H1 (cell line): ENCODE measurements at regions not wholly inside any gene's neighbourhood (a gene's known extent, or its start where the extent isn't known, plus 50 kb on each side); places are given as distances from the start of the nearest gene placed in this dataset.

Experiments used
- CTCF ChIA-PET: fragments of 300-600 bp; sonication (Branson Sonifier 250); formaldehyde crosslinking; loops from one replicate; lab custom pipeline; 2021; ENCODE audit not compliant: partially characterized antibody; lab: Charles Lee
- POLR2A ChIA-PET: fragments of 300-600 bp; sonication (Branson Sonifier 250); formaldehyde crosslinking; loops from one replicate; lab custom pipeline; 2021; ENCODE audit warnings: inconsistent platforms; ENCODE audit not compliant: partially characterized antibody; lab: Charles Lee
- DNase-seq, 2 experiments: peaks; one replicate each; pipeline versions ENCODE4 v3.0.0 to v3.0.0-alpha.2; 2010 to 2022; ENCODE audit warnings: low spot score in 2 of 2, low read depth in 1 of 2, mixed read lengths in 1 of 2
- FAIRE-seq: peaks from 2 replicates; lab custom pipeline; 2011; peaks lifted over from hg19 to GRCh38; lab: Jason Lieb, UNC
- H2AFZ ChIP-seq: 2 replicates; pipeline ENCODE4 v1.8.1; 2012; ENCODE audit warnings: low read length, inconsistent platforms
- H2AK5ac ChIP-seq: 2 replicates; pipeline ENCODE4 v1.6.1; 2013; ENCODE audit warnings: low read depth, low read length
- H2BK120ac ChIP-seq: replicated peaks from 2 replicates; pipeline ENCODE3; 2013; ENCODE audit warnings: low read depth, low read length, inconsistent platforms
- H2BK12ac ChIP-seq: 2 replicates; pipeline ENCODE4 v1.6.1; 2013; ENCODE audit warnings: low read depth, low read length
- H2BK15ac ChIP-seq: 2 replicates; pipeline ENCODE4 v1.6.1; 2013; ENCODE audit warnings: low read length
- H2BK20ac ChIP-seq: 2 replicates; pipeline ENCODE4 v1.6.1; 2013; ENCODE audit warnings: low read length
- H2BK5ac ChIP-seq: 2 replicates; pipeline ENCODE4 v1.6.1; 2013; ENCODE audit warnings: low read depth, low read length
- H3K14ac ChIP-seq: 2 replicates; pipeline ENCODE4 v1.6.1; 2013; ENCODE audit warnings: inconsistent platforms; ENCODE audit not compliant: insufficient read length
- H3K18ac ChIP-seq: 2 replicates; pipeline ENCODE4 v1.6.1; 2013; ENCODE audit warnings: low read length; ENCODE audit errors: extremely low read depth
- H3K23ac ChIP-seq: 2 replicates; pipeline ENCODE4 v1.6.1; 2013; ENCODE audit warnings: inconsistent platforms; ENCODE audit not compliant: insufficient read length
- H3K23me2 ChIP-seq: 2 replicates; pipeline ENCODE4 v1.6.1; 2013; ENCODE audit warnings: low read depth, low read length
- H3K27ac ChIP-seq: 2 replicates; pipeline ENCODE4 v1.6.1; 2011; ENCODE audit warnings: low read depth, low read length, inconsistent platforms
- H3K27me3 ChIP-seq, 4 experiments: replicated peaks in 1 of 4; 1 replicate in 1 of 4; 2 replicates in 3 of 4; pipeline versions ENCODE4 v1.6.1 to v1.8.1; 2011 to 2013; ENCODE audit warnings: low read length in 3 of 4, mild to moderate bottlenecking in 3 of 4, inconsistent platforms in 2 of 4, mixed read lengths in 2 of 4, moderate library complexity in 1 of 4; ENCODE audit not compliant: control insufficient read depth in 3 of 4, insufficient read depth in 3 of 4; ENCODE audit errors: extremely low read depth in 1 of 4
- H3K36me3 ChIP-seq, 4 experiments: 2 replicates each; pipeline versions ENCODE4 v1.6.1 to v1.8.1; 2011 to 2013; ENCODE audit warnings: mild to moderate bottlenecking in 4 of 4, low read length in 3 of 4, moderate library complexity in 2 of 4, control low read depth in 1 of 4, inconsistent platforms in 1 of 4; ENCODE audit not compliant: insufficient read depth in 4 of 4, control insufficient read depth in 2 of 4
- H3K4ac ChIP-seq: replicated peaks from 2 replicates; pipeline ENCODE3; 2013; ENCODE audit warnings: low read length, low read depth, mixed read lengths, inconsistent platforms; ENCODE audit not compliant: insufficient read length
- H3K4me1 ChIP-seq, 4 experiments: replicated peaks in 1 of 4; 1 replicate in 1 of 4; 2 replicates in 3 of 4; pipeline versions ENCODE4 v1.6.1 to v1.8.1; 2011 to 2013; ENCODE audit warnings: low read length in 3 of 4, inconsistent platforms in 2 of 4, mixed read lengths in 1 of 4; ENCODE audit not compliant: insufficient read depth in 4 of 4, control insufficient read depth in 3 of 4
- H3K4me2 ChIP-seq, 2 experiments: 2 replicates each; pipeline versions ENCODE4 v1.6.1 to v1.8.1; 2011 to 2013; ENCODE audit warnings: low read depth in 2 of 2, low read length in 2 of 2, control low read depth in 1 of 2, inconsistent platforms in 1 of 2, mild to moderate bottlenecking in 1 of 2; ENCODE audit not compliant: insufficient read depth in 1 of 2
- H3K4me3 ChIP-seq, 4 experiments: fragments of 200-600, 300-600 bp in 1 of 4; sonication (generic), shearing (Covaris generic), sonication (Bioruptor Twin) in 1 of 4; 2 replicates each; pipeline versions ENCODE4 v1.5.1 to v1.8.1; 2011 to 2016; ENCODE audit warnings: low read length in 4 of 4, low read depth in 3 of 4, control low read depth in 2 of 4, inconsistent platforms in 2 of 4, mild to moderate bottlenecking in 2 of 4, mixed read lengths in 1 of 4, moderate library complexity in 1 of 4; ENCODE audit not compliant: insufficient read depth in 2 of 4; ENCODE audit errors: extremely low read depth in 1 of 4
- H3K56ac ChIP-seq: replicated peaks from 2 replicates; pipeline ENCODE3; 2013; ENCODE audit warnings: low read depth, mild to moderate bottlenecking, mixed read lengths, low read length, inconsistent platforms; ENCODE audit not compliant: insufficient read length
- H3K79me1 ChIP-seq: 2 replicates; pipeline ENCODE4 v1.6.1; 2013; ENCODE audit warnings: low read depth, low read length, control low read depth
- H3K79me2 ChIP-seq, 2 experiments: 2 replicates each; pipeline versions ENCODE4 v1.6.1 to v1.8.1; 2012 to 2013; ENCODE audit warnings: low read length in 2 of 2, mild to moderate bottlenecking in 2 of 2, inconsistent platforms in 1 of 2; ENCODE audit not compliant: insufficient read depth in 2 of 2, control insufficient read depth in 1 of 2
- H3K9ac ChIP-seq, 4 experiments: replicated peaks in 1 of 4; 1 replicate in 1 of 4; 2 replicates in 3 of 4; pipeline versions ENCODE4 v1.6.1 to v1.8.1; 2011 to 2013; ENCODE audit warnings: low read depth in 3 of 4, low read length in 3 of 4, control low read depth in 2 of 4, mild to moderate bottlenecking in 2 of 4, moderate library complexity in 2 of 4, inconsistent platforms in 1 of 4; ENCODE audit errors: extremely low read depth in 1 of 4
- H3K9me3 ChIP-seq, 2 experiments: 2 replicates each; pipeline versions ENCODE4 v1.6.1 to v1.8.1; 2012 to 2013; ENCODE audit warnings: mild to moderate bottlenecking in 2 of 2, moderate library complexity in 2 of 2, control low read depth in 1 of 2, inconsistent platforms in 1 of 2, low read depth in 1 of 2, low read length in 1 of 2, mixed read lengths in 1 of 2; ENCODE audit not compliant: insufficient read depth in 2 of 2
- H4K20me1 ChIP-seq, 2 experiments: replicated peaks in 1 of 2; 2 replicates each; pipeline versions ENCODE3 to v1.8.1; 2011 to 2013; ENCODE audit warnings: inconsistent platforms in 2 of 2, low read length in 2 of 2, mild to moderate bottlenecking in 1 of 2; ENCODE audit not compliant: insufficient read depth in 2 of 2, control insufficient read depth in 1 of 2
- H4K5ac ChIP-seq: 2 replicates; pipeline ENCODE4 v1.6.1; 2013; ENCODE audit warnings: low read length, low read depth, mixed read lengths, inconsistent platforms; ENCODE audit not compliant: insufficient read length
- H4K8ac ChIP-seq: 2 replicates; pipeline ENCODE4 v1.8.0; 2013; ENCODE audit warnings: mild to moderate bottlenecking, moderate library complexity, low read length, inconsistent platforms; ENCODE audit not compliant: insufficient read depth; ENCODE audit errors: extremely low read depth
- H4K91ac ChIP-seq: replicated peaks from 2 replicates; pipeline ENCODE3; 2013; ENCODE audit warnings: low read length, mixed read lengths, inconsistent platforms; ENCODE audit not compliant: insufficient read length
- CHD1 ChIP-seq: IDR thresholded peaks from 2 replicates; pipeline ENCODE4 v1.6.1; 2012; ENCODE audit warnings: low read depth, low read length, improper control_type of control experiment
- FOSL1 ChIP-seq: IDR thresholded peaks from 2 replicates; pipeline ENCODE4 v1.6.1; 2011; ENCODE audit warnings: mild to moderate bottlenecking, low read depth, low read length, moderate library complexity; ENCODE audit not compliant: insufficient read depth
- HDAC6 ChIP-seq: IDR thresholded peaks from one replicate; pipeline ENCODE4 v1.7.1; 2012; ENCODE audit warnings: low read depth, mild to moderate bottlenecking, inconsistent platforms, low read length, moderate library complexity
- JUN ChIP-seq: IDR thresholded peaks from 2 replicates; pipeline ENCODE4 v1.6.1; 2011; ENCODE audit warnings: low read depth, mild to moderate bottlenecking, improper control_type of control experiment, low read length
- KDM5A ChIP-seq: fragments of 200-600 bp; IDR thresholded peaks from 2 replicates; pipeline ENCODE4 v1.7.1; 2012; ENCODE audit warnings: mild to moderate bottlenecking, low read length, inconsistent platforms, mixed read lengths
- MAFK ChIP-seq: IDR thresholded peaks from 2 replicates; pipeline ENCODE4 v1.6.1; 2012; ENCODE audit warnings: low read depth, mild to moderate bottlenecking, improper control_type of control experiment, low read length
- RAD21 ChIP-seq, 2 experiments: IDR thresholded peaks in 1 of 2; conservative IDR thresholded peaks in 1 of 2; 2 replicates each; pipeline ENCODE4 v1.6.1; 2011; ENCODE audit warnings: low read depth in 2 of 2, low read length in 2 of 2, improper control_type of control experiment in 1 of 2, inconsistent platforms in 1 of 2, mild to moderate bottlenecking in 1 of 2, moderate library complexity in 1 of 2
- RXRA ChIP-seq: IDR thresholded peaks from 2 replicates; pipeline ENCODE4 v1.6.1; 2011; ENCODE audit warnings: low read depth, mild to moderate bottlenecking, low read length, moderate library complexity; ENCODE audit not compliant: insufficient read depth
- ZNF274 ChIP-seq: IDR thresholded peaks from 2 replicates; pipeline ENCODE4 v1.7.0; 2012; ENCODE audit warnings: low read length, borderline replicate concordance; ENCODE audit errors: extremely low read depth
- WGBS, 2 experiments: shearing (Covaris generic) in 1 of 2; methylation state at CpG; one replicate each; pipeline versions ENCODE4 v1.1.6 to v1.1.7; 2013 to 2015; ENCODE audit warnings: low lambda C conversion rate in 2 of 2, mixed read lengths in 2 of 2, inconsistent platforms in 1 of 2, low coverage in 1 of 2, missing lambda C conversion rate in 1 of 2; ENCODE audit not compliant: insufficient replicate concordance in 2 of 2, insufficient coverage in 1 of 2, insufficient read length in 1 of 2; ENCODE audit errors: extremely low coverage in 1 of 2, missing lambda C conversion rate in 1 of 2; 5-methylcytosine and 5-hydroxymethylcytosine counted together
- TF ChIP-seq, protein P1 (sequence below): IDR thresholded peaks from 2 replicates; pipeline ENCODE4 v1.6.1; 2011; ENCODE audit warnings: low read length, improper control_type of control experiment
- TF ChIP-seq, protein P2 (sequence below), 3 experiments: IDR thresholded peaks; 1 replicate in 2 of 3; 2 replicates in 1 of 3; pipeline versions ENCODE4 v1.5.1 to v1.6.1; 2011; ENCODE audit warnings: low read length in 3 of 3, mild to moderate bottlenecking in 3 of 3, inconsistent platforms in 2 of 3, low read depth in 1 of 3, moderate library complexity in 1 of 3; ENCODE audit not compliant: insufficient read depth in 1 of 3; ENCODE audit errors: control extremely low read depth in 1 of 3

DNA sequence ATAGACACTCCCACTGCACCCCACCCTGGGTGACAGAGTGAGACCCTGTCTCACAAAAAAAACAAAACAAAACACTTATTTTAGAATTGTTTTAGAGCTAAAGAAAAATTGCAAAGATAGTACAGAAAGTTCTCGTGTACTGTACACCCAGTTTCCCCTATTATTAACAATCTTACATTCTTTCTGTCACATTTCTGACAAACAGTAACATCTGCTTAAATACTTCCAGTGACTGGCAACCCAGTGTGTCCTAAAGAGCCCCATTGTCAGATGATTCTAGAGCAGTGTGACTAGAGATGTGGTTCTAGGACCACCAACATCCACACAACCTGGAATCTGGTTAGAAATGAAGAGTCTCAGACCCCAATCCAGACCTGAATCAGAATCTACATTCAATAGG lies 90.5 kb downstream of the LEPR start:
- H3K9me3 ChIP-seq, result no peaks in the 10 kb centered on the region
- no peak overlapping the region for H3K9ac ChIP-seq
- no peak overlapping the region for H4K8ac ChIP-seq
- no peaks in the 10 kb centered on the region for H3K79me2 ChIP-seq
- H3K27ac ChIP-seq, result no peak overlapping the region
- H2BK20ac ChIP-seq, result no peak overlapping the region
- no peak for FAIRE-seq
- no peak overlapping the region for H4K91ac ChIP-seq
- H3K56ac ChIP-seq, result no peak overlapping the region
- 100% methylated on average over 1 of the region's 1 CpG; no CpG with 5 or more reads in 1 of the 2 experiments for WGBS, 2 experiments
- DNase-seq, result no peak
- no peak overlapping the region for H3K4me2 ChIP-seq
- H2AK5ac ChIP-seq, result no peak overlapping the region
- no peak overlapping the region for H2BK15ac ChIP-seq
- H3K18ac ChIP-seq, result no peak overlapping the region
- H3K14ac ChIP-seq, result no peak overlapping the region
- no peaks in the 10 kb centered on the region for H3K79me1 ChIP-seq
- H3K23ac ChIP-seq, result no peak overlapping the region
- no peaks in the 10 kb centered on the region for H3K36me3 ChIP-seq
- no peak overlapping the region for H4K5ac ChIP-seq
- H3K4me1 ChIP-seq, result peaks cover 0 to 3% (median 0%) of the 10 kb centered on the region in 4 experiments; a peak in 1 of 7 replicates
- no peaks in the 10 kb centered on the region for H4K20me1 ChIP-seq
- H2BK5ac ChIP-seq, result no peak overlapping the region
- ChIA-PET POLR2A (no interaction called here), CTCF (interaction anchor here (0.6 to 1.4 kb wide), 3 partner anchors 12 to 133 kb away, joined by 3 read pairs; no protein-coding TSS in a partner anchor)
- H2BK12ac ChIP-seq, result no peak overlapping the region
- no peaks in the 10 kb centered on the region for H3K27me3 ChIP-seq
- no peak overlapping the region for H3K4me3 ChIP-seq
- H2BK120ac ChIP-seq, result no peak overlapping the region
- H3K23me2 ChIP-seq, result no peaks in the 10 kb centered on the region
- H3K4ac ChIP-seq, result no peak overlapping the region
- no peak overlapping the region for H2AFZ ChIP-seq
- TF ChIP-seq HDAC6 (no peak), JUN (no peak), RXRA (no peak), ZNF274 (no peak), RAD21 (IDR thresholded peaks at IDR 0.05 in 1 of 2, conservative IDR thresholded peaks at IDR 0.05 in 1 of 2; ENCODE audit: low read depth in 2 of 2, low read length in 2 of 2) (no peak), KDM5A (no peak), MAFK (no peak), FOSL1 (no peak), CHD1 (no peak)
- TF ChIP-seq, protein P1, sequence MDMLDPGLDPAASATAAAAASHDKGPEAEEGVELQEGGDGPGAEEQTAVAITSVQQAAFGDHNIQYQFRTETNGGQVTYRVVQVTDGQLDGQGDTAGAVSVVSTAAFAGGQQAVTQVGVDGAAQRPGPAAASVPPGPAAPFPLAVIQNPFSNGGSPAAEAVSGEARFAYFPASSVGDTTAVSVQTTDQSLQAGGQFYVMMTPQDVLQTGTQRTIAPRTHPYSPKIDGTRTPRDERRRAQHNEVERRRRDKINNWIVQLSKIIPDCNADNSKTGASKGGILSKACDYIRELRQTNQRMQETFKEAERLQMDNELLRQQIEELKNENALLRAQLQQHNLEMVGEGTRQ, result no peak
- TF ChIP-seq, protein P2, sequence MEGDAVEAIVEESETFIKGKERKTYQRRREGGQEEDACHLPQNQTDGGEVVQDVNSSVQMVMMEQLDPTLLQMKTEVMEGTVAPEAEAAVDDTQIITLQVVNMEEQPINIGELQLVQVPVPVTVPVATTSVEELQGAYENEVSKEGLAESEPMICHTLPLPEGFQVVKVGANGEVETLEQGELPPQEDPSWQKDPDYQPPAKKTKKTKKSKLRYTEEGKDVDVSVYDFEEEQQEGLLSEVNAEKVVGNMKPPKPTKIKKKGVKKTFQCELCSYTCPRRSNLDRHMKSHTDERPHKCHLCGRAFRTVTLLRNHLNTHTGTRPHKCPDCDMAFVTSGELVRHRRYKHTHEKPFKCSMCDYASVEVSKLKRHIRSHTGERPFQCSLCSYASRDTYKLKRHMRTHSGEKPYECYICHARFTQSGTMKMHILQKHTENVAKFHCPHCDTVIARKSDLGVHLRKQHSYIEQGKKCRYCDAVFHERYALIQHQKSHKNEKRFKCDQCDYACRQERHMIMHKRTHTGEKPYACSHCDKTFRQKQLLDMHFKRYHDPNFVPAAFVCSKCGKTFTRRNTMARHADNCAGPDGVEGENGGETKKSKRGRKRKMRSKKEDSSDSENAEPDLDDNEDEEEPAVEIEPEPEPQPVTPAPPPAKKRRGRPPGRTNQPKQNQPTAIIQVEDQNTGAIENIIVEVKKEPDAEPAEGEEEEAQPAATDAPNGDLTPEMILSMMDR (IDR thresholded peaks at IDR 0.05; ENCODE audit: control extremely low read depth in 1 of 3, insufficient read depth in 1 of 3, low read depth in 1 of 3, low read length in 3 of 3), result no peak
